ENCODE measurements at regions not wholly inside any gene's neighbourhood (a gene's known extent, or its start where the extent isn't known, plus 50 kb on each side); places are given as distances from the start of the nearest gene placed in this dataset.

- no peak for DNase-seq
Observed at GRCh38 chr1:5651964-5652821, 340.0 kb downstream of the NPHP4 start.

- no peak for DNase-seq
Observed at GRCh38 chr1:5651473-5651872, 340.8 kb downstream of the NPHP4 start.

GRCh38 chr1:5651027-5651410, 341.2 kb downstream of the NPHP4 start:
- no peak for DNase-seq

GRCh38 chr1:5650283-5651026, 341.8 kb downstream of the NPHP4 start:
- DNase-seq = no peak

- DNase-seq = no peak
Observed at GRCh38 chr1:5649795-5650194, 342.4 kb downstream of the NPHP4 start.

GRCh38 chr1:5649166-5649551, 343.1 kb downstream of the NPHP4 start:
- no peak for DNase-seq

GRCh38 chr1:5648410-5649165, 343.6 kb downstream of the NPHP4 start:
- DNase-seq = no peak

- no peak for DNase-seq
Observed at GRCh38 chr1:5647234-5647633, 345.0 kb downstream of the NPHP4 start.

GRCh38 chr1:5646486-5647149, 345.6 kb downstream of the NPHP4 start:
- DNase-seq = no peak

GRCh38 chr1:5645929-5646328, 346.3 kb downstream of the NPHP4 start:
- no peak for DNase-seq

GRCh38 chr1:5645135-5645399, 347.2 kb downstream of the NPHP4 start:
- no peak for DNase-seq

- no peak for DNase-seq
Observed at GRCh38 chr1:5644281-5645134, 347.7 kb downstream of the NPHP4 start.

- DNase-seq = no peak
Observed at GRCh38 chr1:5643360-5644107, 348.7 kb downstream of the NPHP4 start.

GRCh38 chr1:5640845-5641244, 351.4 kb downstream of the NPHP4 start:
- no peak for DNase-seq

- no peak for DNase-seq
Observed at GRCh38 chr1:5639106-5639722, 353.0 kb downstream of the NPHP4 start.

- no peak for DNase-seq
Observed at GRCh38 chr1:5638582-5638981, 353.6 kb downstream of the NPHP4 start.

GRCh38 chr1:5637171-5637570, 355.1 kb downstream of the NPHP4 start:
- peak; percentile 3 for DNase-seq

- DNase-seq = no peak
Observed at GRCh38 chr1:5634893-5635292, 357.3 kb downstream of the NPHP4 start.

- no peak for DNase-seq
Observed at GRCh38 chr1:5632814-5633213, 359.4 kb downstream of the NPHP4 start.

- no peak for DNase-seq
Observed at GRCh38 chr1:5632224-5632623, 360.0 kb downstream of the NPHP4 start.

- DNase-seq = no peak
Observed at GRCh38 chr1:5628416-5628815, 363.8 kb downstream of the NPHP4 start.
